ENCODE measurements at regions not wholly inside any gene's neighbourhood (a gene's known extent, or its start where the extent isn't known, plus 50 kb on each side); places are given as distances from the start of the nearest gene placed in this dataset.

DNA sequence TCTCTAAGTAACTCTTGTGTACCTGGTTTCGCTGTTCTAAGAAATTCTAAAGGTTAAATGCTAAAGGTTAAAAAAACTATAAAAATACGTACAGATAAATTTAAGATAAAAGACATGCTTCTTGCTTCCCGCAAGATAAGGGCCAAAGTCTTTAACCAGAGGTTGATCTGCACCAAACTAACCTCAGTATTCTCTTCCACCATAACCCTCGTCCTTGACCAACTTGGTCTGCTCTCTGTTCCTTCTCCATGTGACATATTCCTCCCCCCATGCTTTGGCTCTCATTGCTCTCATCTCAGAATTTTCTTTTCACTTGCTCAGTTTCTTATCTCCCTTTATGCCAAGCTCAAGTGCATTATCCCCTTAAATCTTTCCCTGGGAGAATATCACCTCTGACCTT is 330.5 kb upstream of the ZFHX3 start:
- TF ChIP-seq CTCF (IDR thresholded peaks at IDR 0.05; ENCODE audit: extremely low read depth, low read depth, low read length), result no peak
- Histone ChIP-seq H3K4me1 (ENCODE audit: insufficient read depth, low read length) (no peaks in the 10 kb centered on the region), H2AFZ (ENCODE audit: low read length) (no peak overlapping the region), H3K27ac (ENCODE audit: low read depth, low read length) (no peak overlapping the region), H3K4me2 (ENCODE audit: insufficient read depth, low read length) (no peak overlapping the region), H3K9me3 (ENCODE audit: low read depth, low read length) (no peaks in the 10 kb centered on the region), H3K4me3 (ENCODE audit: insufficient read depth, low read length) (no peak overlapping the region), H4K20me1 (ENCODE audit: insufficient read depth, low read length) (no peaks in the 10 kb centered on the region), H3K36me3 (ENCODE audit: insufficient read depth, low read length) (no peaks in the 10 kb centered on the region), H3K79me2 (ENCODE audit: insufficient read depth, low read length) (no peaks in the 10 kb centered on the region), H3K27me3 (ENCODE audit: insufficient read depth, low read length) (no peaks in the 10 kb centered on the region)
- DNase-seq (ENCODE audit: insufficient read length, low spot score, missing footprints), result no peak

DNA sequence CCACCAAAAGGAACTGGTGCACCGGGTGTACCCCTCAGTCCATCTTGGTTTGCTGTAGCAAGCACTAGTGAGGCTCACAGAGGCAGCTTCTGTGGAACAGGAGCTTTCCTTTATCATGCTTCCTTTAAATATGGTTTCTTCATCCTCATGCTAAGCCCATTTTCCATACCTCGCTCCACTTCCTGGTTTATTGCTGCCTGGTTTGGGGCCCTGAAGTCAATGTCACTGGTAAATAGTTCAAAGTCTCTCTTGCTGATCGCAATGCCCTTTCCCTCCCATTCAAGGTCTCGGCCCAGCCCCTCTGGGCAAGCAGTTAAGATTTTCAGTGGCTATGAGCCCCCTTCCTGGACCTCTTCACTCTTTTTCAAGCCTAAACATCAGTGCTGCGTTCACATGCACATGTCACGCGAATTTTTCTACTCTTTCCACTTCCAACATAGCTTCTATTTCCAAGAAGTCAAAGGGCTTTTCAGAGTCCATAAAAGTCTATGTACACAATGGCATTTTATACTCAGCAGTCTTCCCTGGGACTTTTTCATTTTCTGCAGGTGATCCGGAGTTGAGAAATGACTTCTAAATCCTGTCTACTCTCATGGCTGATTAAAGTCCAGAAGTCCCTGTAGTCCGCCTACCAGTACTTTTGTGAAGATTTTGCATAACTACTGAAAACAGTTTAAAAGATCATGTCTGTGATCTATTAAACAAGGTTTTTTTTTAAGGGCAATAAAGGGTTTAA is 323.8 kb upstream of the ZFHX3 start:
- Histone ChIP-seq H2AFZ (ENCODE audit: low read length) (no peak overlapping the region), H3K79me2 (ENCODE audit: insufficient read depth, low read length) (no peaks in the 10 kb centered on the region), H3K27me3 (ENCODE audit: insufficient read depth, low read length) (no peaks in the 10 kb centered on the region), H3K4me3 (ENCODE audit: insufficient read depth, low read length) (no peak overlapping the region), H3K36me3 (ENCODE audit: insufficient read depth, low read length) (no peaks in the 10 kb centered on the region), H4K20me1 (ENCODE audit: insufficient read depth, low read length) (no peaks in the 10 kb centered on the region), H3K4me1 (ENCODE audit: insufficient read depth, low read length) (no peaks in the 10 kb centered on the region), H3K4me2 (ENCODE audit: insufficient read depth, low read length) (no peak overlapping the region), H3K9me3 (ENCODE audit: low read depth, low read length) (no peaks in the 10 kb centered on the region), H3K27ac (ENCODE audit: low read depth, low read length) (no peak overlapping the region)
- no peak for TF ChIP-seq CTCF (IDR thresholded peaks at IDR 0.05; ENCODE audit: extremely low read depth, low read depth, low read length)
- DNase-seq (ENCODE audit: insufficient read length, low spot score, missing footprints), result no peak

- Histone ChIP-seq H3K4me1 (ENCODE audit: insufficient read depth, low read length) (no peaks in the 10 kb centered on the region), H3K9me3 (ENCODE audit: low read depth, low read length) (no peaks in the 10 kb centered on the region), H4K20me1 (ENCODE audit: insufficient read depth, low read length) (no peaks in the 10 kb centered on the region), H2AFZ (ENCODE audit: low read length) (no peak overlapping the region), H3K36me3 (ENCODE audit: insufficient read depth, low read length) (no peaks in the 10 kb centered on the region), H3K79me2 (ENCODE audit: insufficient read depth, low read length) (no peaks in the 10 kb centered on the region), H3K27ac (ENCODE audit: low read depth, low read length) (no peak overlapping the region), H3K4me3 (ENCODE audit: insufficient read depth, low read length) (no peak overlapping the region), H3K4me2 (ENCODE audit: insufficient read depth, low read length) (no peak overlapping the region), H3K27me3 (ENCODE audit: insufficient read depth, low read length) (no peaks in the 10 kb centered on the region)
- no peak for TF ChIP-seq CTCF (IDR thresholded peaks at IDR 0.05; ENCODE audit: extremely low read depth, low read depth, low read length)
- DNase-seq (ENCODE audit: insufficient read length, low spot score, missing footprints), result no peak
These were observed 321.9 kb upstream of the ZFHX3 start for GRCh38 chr16:73369851-73370250.

DNA sequence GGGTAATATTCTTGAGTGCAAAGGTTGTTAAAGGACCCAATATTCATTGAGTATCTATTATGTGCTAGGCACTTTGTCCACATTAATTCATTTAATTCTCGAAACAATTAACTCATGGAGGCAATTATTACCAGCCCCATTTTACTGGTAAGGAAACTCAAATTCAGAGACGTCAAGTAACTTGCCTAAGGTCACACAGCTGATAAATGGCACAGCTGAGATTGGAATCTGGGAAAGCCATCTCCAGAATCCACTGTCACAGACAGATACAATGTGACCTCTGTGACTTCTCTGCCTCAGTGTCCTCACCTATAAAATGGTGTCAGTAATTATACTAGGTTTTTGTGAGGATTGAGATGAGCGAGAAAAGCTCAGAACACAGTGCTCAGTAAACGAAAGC is 320.8 kb upstream of the ZFHX3 start:
- H3K4me2 ChIP-seq (ENCODE audit: insufficient read depth, low read length), result no peak overlapping the region
- H4K20me1 ChIP-seq (ENCODE audit: insufficient read depth, low read length), result no peaks in the 10 kb centered on the region
- H3K79me2 ChIP-seq (ENCODE audit: insufficient read depth, low read length), result no peaks in the 10 kb centered on the region
- TF ChIP-seq CTCF (IDR thresholded peaks at IDR 0.05; ENCODE audit: extremely low read depth, low read depth, low read length), result no peak
- H3K4me1 ChIP-seq (ENCODE audit: insufficient read depth, low read length), result no peaks in the 10 kb centered on the region
- no peak overlapping the region for H2AFZ ChIP-seq (ENCODE audit: low read length)
- H3K9me3 ChIP-seq (ENCODE audit: low read depth, low read length), result no peaks in the 10 kb centered on the region
- H3K27me3 ChIP-seq (ENCODE audit: insufficient read depth, low read length), result no peaks in the 10 kb centered on the region
- no peak overlapping the region for H3K27ac ChIP-seq (ENCODE audit: low read depth, low read length)
- no peak overlapping the region for H3K4me3 ChIP-seq (ENCODE audit: insufficient read depth, low read length)
- DNase-seq (ENCODE audit: insufficient read length, low spot score, missing footprints), result no peak
- H3K36me3 ChIP-seq (ENCODE audit: insufficient read depth, low read length), result no peaks in the 10 kb centered on the region
